HPDE6-E6E7 (cell line): ENCODE measurements at regions not wholly inside any gene's neighbourhood (a gene's known extent, or its start where the extent isn't known, plus 50 kb on each side); places are given as distances from the start of the nearest gene placed in this dataset.
"Not testable (repeated sequence)": the region's sequence is repeated elsewhere in the genome, so short reads cannot be mapped to it uniquely, and the experiment has no call there.

Source experiments
- DNase-seq: peaks from one replicate; pipeline ENCODE4 v3.0.0; 2011; ENCODE audit warnings: missing footprints; ENCODE audit errors: extremely low spot score

GRCh38 chr1:67482733-67483482, 52.7 kb upstream of the SERBP1 start:
- no peak for DNase-seq

GRCh38 chr1:67484492-67484891, 54.3 kb upstream of the SERBP1 start:
- no peak for DNase-seq

GRCh38 chr1:67485046-67485811, 55.0 kb upstream of the SERBP1 start:
- no peak for DNase-seq

GRCh38 chr1:67489643-67490042, 59.4 kb upstream of the SERBP1 start:
- DNase-seq = peak; percentile 63

- DNase-seq = no peak
Measured at GRCh38 chr1:67491280-67491679, 61.1 kb upstream of the SERBP1 start.

GRCh38 chr1:67493148-67493547, 62.9 kb upstream of the SERBP1 start:
- no peak for DNase-seq

GRCh38 chr1:67495327-67495726, 65.1 kb upstream of the SERBP1 start:
- DNase-seq = no peak

GRCh38 chr1:67496329-67496728, 66.1 kb upstream of the SERBP1 start:
- DNase-seq = no peak

- DNase-seq = peak; percentile 90
Measured at GRCh38 chr1:67500413-67500959, 70.3 kb upstream of the SERBP1 start.

GRCh38 chr1:67503974-67504373, 73.8 kb upstream of the SERBP1 start:
- DNase-seq = no peak

GRCh38 chr1:67513392-67514294, 83.4 kb upstream of the SERBP1 start:
- not testable (repeated sequence) for DNase-seq

- DNase-seq = no peak
Measured at GRCh38 chr1:67514300-67514699, 84.1 kb upstream of the SERBP1 start.

- no peak for DNase-seq
Measured at GRCh38 chr1:67514786-67515185, 84.6 kb upstream of the SERBP1 start.

- DNase-seq = no peak
Measured at GRCh38 chr1:67515324-67516080, 85.3 kb upstream of the SERBP1 start.

GRCh38 chr1:67517046-67517445, 86.8 kb upstream of the SERBP1 start:
- DNase-seq = no peak

GRCh38 chr1:67522001-67522441, 91.8 kb upstream of the SERBP1 start:
- DNase-seq = no peak

- DNase-seq = no peak
Measured at GRCh38 chr1:67522793-67523192, 92.6 kb upstream of the SERBP1 start.

- DNase-seq = no peak
Measured at GRCh38 chr1:67524143-67525052, 94.2 kb upstream of the SERBP1 start.

GRCh38 chr1:67525053-67525760, 95.0 kb upstream of the SERBP1 start:
- DNase-seq = no peak
